GM12878 (cell line): ENCODE measurements at regions not wholly inside any gene's neighbourhood (a gene's known extent, or its start where the extent isn't known, plus 50 kb on each side); places are given as distances from the start of the nearest gene placed in this dataset.

Source experiments
- ATAC-seq: fragments of 200-7000 bp; cut with Tn5 transposase; 3 replicates; pipeline ENCODE4 v1.9.1; 2020; ENCODE audit warnings: mild to moderate bottlenecking, moderate library complexity
- BruUV-seq: library from RNA; stranded (reverse); fragments of 400-500 nt; replicated peaks from 2 replicates; lab custom pipeline; 2021; lab: Mats Ljungman, UMichigan
- CTCF ChIA-PET: fragments of 300-600 bp; sonication (Branson Sonifier 250); formaldehyde crosslinking; extraction: SDS; loops from one replicate; lab custom pipeline; 2021; ENCODE audit warnings: inconsistent platforms; lab: Yijun Ruan, JAX
- POLR2A ChIA-PET: fragments of 350-600 bp; formaldehyde crosslinking; extraction: SDS; loops from one replicate; lab custom pipeline; 2021; ENCODE audit warnings: inconsistent platforms; lab: Charles Lee
- RAD21 ChIA-PET: fragments of 300-600 bp; sonication (Branson Sonifier 250); formaldehyde crosslinking; loops from one replicate; lab custom pipeline; 2023; ENCODE audit warnings: antibody characterized with exemption; ENCODE audit not compliant: unreplicated experiment; lab: Charles Lee
- SMC1A ChIA-PET: fragments of 300-600 bp; sonication (Branson Sonifier 250); formaldehyde crosslinking; loops from one replicate; lab custom pipeline; 2023; ENCODE audit not compliant: unreplicated experiment, uncharacterized antibody; lab: Charles Lee
- DNase-seq: peaks from one replicate; pipeline ENCODE4 v3.0.0-alpha.2; 2011; ENCODE audit warnings: low read depth, low spot score
- FAIRE-seq: peaks from 3 replicates; lab custom pipeline; 2011; peaks lifted over from hg19 to GRCh38; lab: Jason Lieb, UNC
- H2AFZ ChIP-seq: 2 replicates; pipeline ENCODE4 v1.6.0; 2011; ENCODE audit warnings: low read depth, low read length, control low read depth; ENCODE audit not compliant: control insufficient read depth
- H3K27ac ChIP-seq: 2 replicates; pipeline ENCODE4 v1.5.1; 2011; ENCODE audit warnings: control low read depth; ENCODE audit not compliant: control insufficient read depth, insufficient read depth
- H3K27me3 ChIP-seq, 2 experiments: replicated peaks in 1 of 2; 2 replicates each; pipeline versions ENCODE4 v1.6.0 to v1.6.1; 2011; ENCODE audit warnings: low read length in 1 of 2; ENCODE audit not compliant: control insufficient read depth in 2 of 2, insufficient read depth in 2 of 2
- H3K36me3 ChIP-seq, 2 experiments: 2 replicates each; pipeline ENCODE4 v1.5.1; 2011; ENCODE audit warnings: low read length in 1 of 2; ENCODE audit not compliant: control insufficient read depth in 2 of 2, insufficient read depth in 2 of 2
- H3K4me1 ChIP-seq: 2 replicates; pipeline ENCODE4 v1.6.1; 2011; ENCODE audit warnings: mild to moderate bottlenecking, low read length, moderate library complexity, mixed read lengths; ENCODE audit not compliant: control insufficient read depth, insufficient read depth
- H3K4me2 ChIP-seq: 2 replicates; pipeline ENCODE4 v1.6.0; 2011; ENCODE audit warnings: control low read depth; ENCODE audit not compliant: control insufficient read depth, insufficient read depth
- H3K4me3 ChIP-seq: fragments of 200-600 bp; sonication (generic); 2 replicates; pipeline ENCODE4 v1.5.1; 2016
- H3K79me2 ChIP-seq: 2 replicates; pipeline ENCODE4 v1.6.0; 2011; ENCODE audit warnings: low read length; ENCODE audit not compliant: control insufficient read depth, insufficient read depth
- H3K9ac ChIP-seq: 2 replicates; pipeline ENCODE4 v1.8.0; 2011; ENCODE audit warnings: low read length, control low read depth, mixed read lengths; ENCODE audit not compliant: control insufficient read depth, insufficient read depth
- H3K9me3 ChIP-seq: replicated peaks from 3 replicates; pipeline ENCODE4 v1.5.1; 2011; ENCODE audit warnings: mild to moderate bottlenecking, low read length; ENCODE audit not compliant: control insufficient read depth, insufficient read depth
- H4K20me1 ChIP-seq: 2 replicates; pipeline ENCODE4 v1.6.0; 2011; ENCODE audit not compliant: control insufficient read depth, insufficient read depth
- CBFB ChIP-seq: IDR thresholded peaks from 2 replicates; pipeline ENCODE4 v1.6.1; 2016; ENCODE audit warnings: antibody characterized with exemption, low read depth
- CREB1 ChIP-seq: IDR thresholded peaks from 2 replicates; pipeline ENCODE4 v1.6.1; 2012; ENCODE audit warnings: low read depth, mild to moderate bottlenecking, inconsistent platforms
- HDGF ChIP-seq: fragments of 450-650 bp; IDR thresholded peaks from 2 replicates; pipeline ENCODE4 v1.6.1; 2016; ENCODE audit warnings: antibody characterized with exemption
- IRF5 ChIP-seq: fragments of 450-650 bp; IDR thresholded peaks from 2 replicates; pipeline ENCODE4 v1.6.1; 2017; ENCODE audit warnings: borderline replicate concordance
- KLF5 ChIP-seq: fragments of 450-650 bp; IDR thresholded peaks from 2 replicates; pipeline ENCODE4 v1.6.1; 2014; ENCODE audit warnings: mild to moderate bottlenecking; ENCODE audit not compliant: partially characterized antibody
- MEF2A ChIP-seq: IDR thresholded peaks from 2 replicates; pipeline ENCODE4 v1.6.1; 2011; ENCODE audit warnings: low read depth, mild to moderate bottlenecking, low read length, moderate library complexity; ENCODE audit not compliant: insufficient read depth
- MLLT1 ChIP-seq: fragments of 450-650 bp; IDR thresholded peaks from 2 replicates; pipeline ENCODE4 v1.6.1; 2016; ENCODE audit warnings: mild to moderate bottlenecking
- PAX5 ChIP-seq: IDR thresholded peaks from 2 replicates; pipeline ENCODE4 v1.6.1; 2011; ENCODE audit warnings: low read depth, low read length, borderline replicate concordance
- POLR2A ChIP-seq: IDR thresholded peaks from 2 replicates; pipeline ENCODE4 v1.6.1; 2011; ENCODE audit warnings: low read depth, mild to moderate bottlenecking, low read length
- RAD21 ChIP-seq: IDR thresholded peaks from 2 replicates; pipeline ENCODE4 v1.6.1; 2011; ENCODE audit warnings: mild to moderate bottlenecking, low read depth, low read length, moderate library complexity; ENCODE audit not compliant: insufficient read depth
- SMARCA5 ChIP-seq: fragments of 450-650 bp; IDR thresholded peaks from 2 replicates; pipeline ENCODE4 v1.6.1; 2017; ENCODE audit warnings: mild to moderate bottlenecking
- TCF3 ChIP-seq: IDR thresholded peaks from 2 replicates; pipeline ENCODE4 v1.6.1; 2012; ENCODE audit warnings: low read depth, mild to moderate bottlenecking, low read length, borderline replicate concordance; ENCODE audit not compliant: insufficient read depth
- WGBS: methylation state at CpG from one replicate; pipeline ENCODE4 v1.1.6; 2016; ENCODE audit warnings: low lambda C conversion rate; ENCODE audit not compliant: insufficient replicate concordance, insufficient coverage; ENCODE audit errors: missing lambda C conversion rate; 5-methylcytosine and 5-hydroxymethylcytosine counted together
- in situ Hi-C: fragments of 300-500 bp; cut with MboI; formaldehyde crosslinking; loops from 9 replicates; pipeline ENCODE4 v1.14.3; 2018; ENCODE audit warnings: mixed read lengths
- intact Hi-C: fragments of 100-400 bp; cut with micrococcal nuclease; formaldehyde crosslinking; loops from one replicate; pipeline ENCODE4 v1.14.2; 2022; ENCODE audit not compliant: unreplicated experiment
- TF ChIP-seq, protein P1 (sequence below): fragments of 450-650 bp; IDR thresholded peaks from 2 replicates; pipeline ENCODE4 v1.6.1; 2017; ENCODE audit warnings: mild to moderate bottlenecking, moderate library complexity

GRCh38 chr6:26215585-26216358, 128.5 kb downstream of the HFE start:
- CTCF ChIA-PET: interaction anchor here (0.8 to 3.8 kb wide), 15 partner anchors 10 to 1597 kb away, joined by 3 to 25 read pairs (median 6); a partner anchor contains a TSS
- POLR2A ChIA-PET: interaction anchor here (0.5 to 4.9 kb wide), 31 partner anchors 10 to 931 kb away, joined by 3 to 85 read pairs (median 5); a partner anchor contains a TSS
- H2AFZ ChIP-seq: peak overlapping the region; percentile 24; the same call in 1 of the 2 replicates
- ATAC-seq: peak; percentile 43
- in situ Hi-C loops: no loop called here
- H3K27ac ChIP-seq: peak overlapping the region; percentile 82
- no peaks in the 10 kb centered on the region for H3K27me3 ChIP-seq
- no TSS peak for BruUV-seq
- H3K4me1 ChIP-seq: peaks cover 12% of the 10 kb centered on the region
- no peak for DNase-seq
- RAD21 ChIA-PET: interaction anchor here (0.8 to 3.6 kb wide), 27 partner anchors 9 to 928 kb away, joined by 3 to 36 read pairs (median 5); a partner anchor contains a TSS
- no peaks in the 10 kb centered on the region for H4K20me1 ChIP-seq
- FAIRE-seq: peak; percentile 100
- peak overlapping the region; percentile 75 for H3K4me3 ChIP-seq
- H3K79me2 ChIP-seq: peaks cover 4% of the 10 kb centered on the region; the same call in 1 of the 2 replicates
- no peaks in the 10 kb centered on the region for H3K9me3 ChIP-seq
- SMC1A ChIA-PET: interaction anchor here (1.0 to 4.1 kb wide), 21 partner anchors 9 to 172 kb away, joined by 3 to 32 read pairs (median 6); a partner anchor contains a TSS
- peak overlapping the region; percentile 95 for H3K4me2 ChIP-seq
- peak overlapping the region; percentile 68 for H3K9ac ChIP-seq
- WGBS: under 1% methylated on average over 31 of the region's 31 CpGs
- no peaks in the 10 kb centered on the region for H3K36me3 ChIP-seq
- intact Hi-C loops: loop anchor here (1.0 to 2.0 kb wide), 8 partner anchors 10 to 91 kb away; a partner anchor contains a TSS
- TF ChIP-seq MLLT1 (peak; percentile 80; the same call in 1 of the 2 replicates), HDGF (no peak), IRF5 (no peak), TCF3 (peak; percentile 11; the same call in 1 of the 2 replicates), RAD21 (no peak), SMARCA5 (no peak), CREB1 (no peak), PAX5 (peak; percentile 93), KLF5 (no peak), MEF2A (0 out of 2 replicates have a peak, but pooled peaks have one; percentile 5), POLR2A (peak; percentile 91), CBFB (peak; percentile 16; the same call in 1 of the 2 replicates)
- TF ChIP-seq, protein P1, sequence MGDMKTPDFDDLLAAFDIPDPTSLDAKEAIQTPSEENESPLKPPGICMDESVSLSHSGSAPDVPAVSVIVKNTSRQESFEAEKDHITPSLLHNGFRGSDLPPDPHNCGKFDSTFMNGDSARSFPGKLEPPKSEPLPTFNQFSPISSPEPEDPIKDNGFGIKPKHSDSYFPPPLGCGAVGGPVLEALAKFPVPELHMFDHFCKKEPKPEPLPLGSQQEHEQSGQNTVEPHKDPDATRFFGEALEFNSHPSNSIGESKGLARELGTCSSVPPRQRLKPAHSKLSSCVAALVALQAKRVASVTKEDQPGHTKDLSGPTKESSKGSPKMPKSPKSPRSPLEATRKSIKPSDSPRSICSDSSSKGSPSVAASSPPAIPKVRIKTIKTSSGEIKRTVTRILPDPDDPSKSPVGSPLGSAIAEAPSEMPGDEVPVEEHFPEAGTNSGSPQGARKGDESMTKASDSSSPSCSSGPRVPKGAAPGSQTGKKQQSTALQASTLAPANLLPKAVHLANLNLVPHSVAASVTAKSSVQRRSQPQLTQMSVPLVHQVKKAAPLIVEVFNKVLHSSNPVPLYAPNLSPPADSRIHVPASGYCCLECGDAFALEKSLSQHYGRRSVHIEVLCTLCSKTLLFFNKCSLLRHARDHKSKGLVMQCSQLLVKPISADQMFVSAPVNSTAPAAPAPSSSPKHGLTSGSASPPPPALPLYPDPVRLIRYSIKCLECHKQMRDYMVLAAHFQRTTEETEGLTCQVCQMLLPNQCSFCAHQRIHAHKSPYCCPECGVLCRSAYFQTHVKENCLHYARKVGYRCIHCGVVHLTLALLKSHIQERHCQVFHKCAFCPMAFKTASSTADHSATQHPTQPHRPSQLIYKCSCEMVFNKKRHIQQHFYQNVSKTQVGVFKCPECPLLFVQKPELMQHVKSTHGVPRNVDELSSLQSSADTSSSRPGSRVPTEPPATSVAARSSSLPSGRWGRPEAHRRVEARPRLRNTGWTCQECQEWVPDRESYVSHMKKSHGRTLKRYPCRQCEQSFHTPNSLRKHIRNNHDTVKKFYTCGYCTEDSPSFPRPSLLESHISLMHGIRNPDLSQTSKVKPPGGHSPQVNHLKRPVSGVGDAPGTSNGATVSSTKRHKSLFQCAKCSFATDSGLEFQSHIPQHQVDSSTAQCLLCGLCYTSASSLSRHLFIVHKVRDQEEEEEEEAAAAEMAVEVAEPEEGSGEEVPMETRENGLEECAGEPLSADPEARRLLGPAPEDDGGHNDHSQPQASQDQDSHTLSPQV: no peak
